Suppressor macrophage treated with lipopolysaccharide for 4 hours (primary cell): ENCODE measurements at regions not wholly inside any gene's neighbourhood (a gene's known extent, or its start where the extent isn't known, plus 50 kb on each side); places are given as distances from the start of the nearest gene placed in this dataset.

Experiments used
- DNase-seq: peaks from one replicate; pipeline ENCODE4 v3.0.0-alpha.2; 2020

DNA sequence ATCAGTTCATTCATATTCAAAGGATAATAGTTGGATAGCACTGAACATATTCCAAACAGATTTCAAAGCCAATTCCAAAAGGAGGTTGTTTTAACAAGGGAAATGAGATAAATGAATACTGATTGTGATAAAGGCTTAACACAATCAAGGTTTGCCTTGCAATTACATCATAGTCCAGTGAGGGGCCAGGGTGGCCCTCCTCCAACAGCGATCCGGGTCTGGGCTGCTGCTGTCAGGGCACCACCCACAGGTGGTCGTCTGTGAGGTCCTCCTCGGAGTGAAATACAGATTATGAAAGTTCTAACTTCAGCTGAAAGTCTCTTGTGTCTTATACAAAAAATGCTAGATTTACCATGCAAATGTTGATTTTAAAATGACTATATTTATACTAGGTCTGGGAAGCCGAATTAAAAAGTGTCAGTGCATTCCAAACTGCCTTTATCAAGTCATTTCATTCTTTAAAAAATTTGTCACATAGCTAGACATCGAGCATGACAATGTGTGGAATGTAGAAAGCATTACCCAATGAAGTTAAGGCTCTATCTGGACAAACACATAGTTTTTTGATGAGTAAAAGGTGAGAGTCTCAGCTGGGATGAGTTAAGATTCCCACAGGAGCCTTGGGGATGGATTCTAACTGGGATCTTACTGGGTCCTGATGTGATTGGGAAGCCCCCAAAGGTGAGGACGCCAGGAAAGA, 65.9 kb upstream of the SLC22A23 start:
- no peak for DNase-seq

GRCh38 chr6:3520281-3521230, 63.7 kb upstream of the SLC22A23 start:
- DNase-seq, result no peak

GRCh38 chr6:3518356-3519190, 61.7 kb upstream of the SLC22A23 start:
- no peak for DNase-seq

GRCh38 chr6:3517350-3517749, 60.5 kb upstream of the SLC22A23 start:
- DNase-seq, result peak; percentile 10

DNA sequence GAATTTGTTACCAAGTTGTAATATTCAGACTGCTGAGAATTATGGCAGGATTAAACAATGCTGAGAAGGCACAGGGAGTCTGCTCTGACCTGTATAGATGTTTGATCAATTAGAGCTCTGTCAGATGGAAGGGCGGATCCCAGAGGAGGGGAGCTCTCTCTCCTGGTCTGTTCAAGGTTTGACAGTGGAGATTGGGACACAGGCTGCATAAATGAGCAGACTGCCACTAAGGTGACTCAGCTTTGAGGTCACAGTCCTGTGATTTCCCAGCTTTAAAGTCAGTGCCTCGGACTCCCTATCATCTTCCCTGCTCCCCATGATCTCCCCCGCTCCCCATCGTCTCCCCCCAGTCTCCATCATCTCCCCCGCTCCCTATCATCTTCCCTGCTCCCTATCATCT, 59.2 kb upstream of the SLC22A23 start:
- DNase-seq, result no peak

- DNase-seq, result no peak
These were observed 58.8 kb upstream of the SLC22A23 start for GRCh38 chr6:3515669-3516068.

GRCh38 chr6:3513416-3513815, 56.6 kb upstream of the SLC22A23 start:
- DNase-seq, result no peak

GRCh38 chr6:3512832-3513231, 56.0 kb upstream of the SLC22A23 start:
- DNase-seq, result no peak

GRCh38 chr6:3510617-3511016, 53.8 kb upstream of the SLC22A23 start:
- DNase-seq, result no peak

GRCh38 chr6:3510178-3510577, 53.3 kb upstream of the SLC22A23 start:
- no peak for DNase-seq

DNA sequence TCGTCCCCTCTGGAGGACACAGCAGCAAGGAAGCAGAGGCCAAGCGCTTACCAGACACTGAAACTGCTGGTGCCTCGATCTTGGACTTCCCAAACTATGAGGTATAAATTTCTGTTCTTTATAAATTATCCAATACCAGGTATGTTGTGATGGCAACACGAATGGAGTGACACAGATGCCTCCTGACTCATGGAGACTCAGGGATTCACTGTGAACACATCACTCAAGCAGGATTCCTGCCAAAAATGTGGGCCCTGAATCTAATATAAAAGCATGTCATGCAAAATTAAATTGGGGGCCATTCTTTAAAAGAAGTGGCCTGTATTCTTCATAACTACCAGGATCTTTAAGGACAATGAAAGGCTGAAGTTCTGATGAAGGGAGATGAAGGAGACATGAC, 52.5 kb upstream of the SLC22A23 start:
- no peak for DNase-seq

DNA sequence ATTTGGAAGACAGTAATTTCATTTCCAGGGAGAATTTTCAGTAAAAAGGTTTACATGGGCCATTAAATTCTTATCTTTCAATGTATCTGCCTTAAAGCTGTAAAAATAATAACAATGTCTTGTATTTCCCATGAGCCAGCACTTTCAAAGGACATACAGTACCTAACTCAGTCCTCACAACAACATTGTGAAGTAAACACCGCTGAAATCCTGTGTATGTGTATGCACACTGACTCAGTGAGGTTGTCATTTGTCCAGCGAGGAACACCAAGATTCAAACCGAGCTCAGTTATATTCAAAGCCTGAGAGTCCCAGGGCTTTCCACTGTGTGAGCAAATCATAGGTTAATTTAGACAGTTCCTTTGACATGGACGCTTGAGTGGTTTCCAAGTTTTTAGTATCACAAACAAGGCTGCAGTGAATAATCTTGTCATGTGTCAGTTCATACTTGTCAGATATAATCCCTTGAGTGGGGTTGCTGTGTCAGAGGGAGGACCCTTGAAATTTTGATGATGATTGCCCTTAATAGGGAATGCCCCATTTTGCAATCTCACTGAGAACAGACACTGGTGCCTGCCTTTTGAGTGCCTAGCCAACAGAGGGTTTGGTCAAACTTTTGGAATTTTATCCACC, 50.0 kb upstream of the SLC22A23 start:
- DNase-seq, result peak; percentile 23
